ENCODE measurements at regions not wholly inside any gene's neighbourhood (a gene's known extent, or its start where the extent isn't known, plus 50 kb on each side); places are given as distances from the start of the nearest gene placed in this dataset.

GRCh38 chr12:19826980-19827550 lies 387.8 kb downstream of the AEBP2 start:
- DNase-seq (ENCODE audit: low read depth) (peak; percentile 5), FAIRE-seq (no peak)
- no peaks in the 10 kb centered on the region for H3K36me3 ChIP-seq (ENCODE audit: control insufficient read depth, insufficient read depth, low read length)
- H3K4me3 ChIP-seq (ENCODE audit: low read depth, low read length), result no peak overlapping the region
- H3K27me3 ChIP-seq (ENCODE audit: control insufficient read depth, insufficient read depth, low read length), result no peaks in the 10 kb centered on the region
- TF ChIP-seq CTCF (IDR thresholded peaks at IDR 0.05; ENCODE audit: insufficient read depth, low read length, severe bottlenecking), result no peak

- TF ChIP-seq CTCF (IDR thresholded peaks at IDR 0.05; ENCODE audit: insufficient read depth, low read length, severe bottlenecking), result no peak
- Histone ChIP-seq H3K27me3 (ENCODE audit: control insufficient read depth, insufficient read depth, low read length) (no peaks in the 10 kb centered on the region), H3K4me3 (ENCODE audit: low read depth, low read length) (no peak overlapping the region), H3K36me3 (ENCODE audit: control insufficient read depth, insufficient read depth, low read length) (no peaks in the 10 kb centered on the region)
- DNase-seq (ENCODE audit: low read depth), result no peak
- FAIRE-seq, result no peak
These were observed 390.0 kb downstream of the AEBP2 start for GRCh38 chr12:19829100-19829853.

GRCh38 chr12:19830446-19830845 lies 391.2 kb downstream of the AEBP2 start:
- FAIRE-seq, result no peak
- Histone ChIP-seq H3K36me3 (ENCODE audit: control insufficient read depth, insufficient read depth, low read length) (no peaks in the 10 kb centered on the region), H3K4me3 (ENCODE audit: low read depth, low read length) (no peak overlapping the region), H3K27me3 (ENCODE audit: control insufficient read depth, insufficient read depth, low read length) (no peaks in the 10 kb centered on the region)
- no peak for DNase-seq (ENCODE audit: low read depth)
- no peak for TF ChIP-seq CTCF (IDR thresholded peaks at IDR 0.05; ENCODE audit: insufficient read depth, low read length, severe bottlenecking)

- no peak for TF ChIP-seq CTCF (IDR thresholded peaks at IDR 0.05; ENCODE audit: insufficient read depth, low read length, severe bottlenecking)
- FAIRE-seq, result peak; percentile 23
- H3K4me3 ChIP-seq (ENCODE audit: low read depth, low read length), result no peak overlapping the region
- peak; percentile 6 for DNase-seq (ENCODE audit: low read depth)
- no peaks in the 10 kb centered on the region for H3K36me3 ChIP-seq (ENCODE audit: control insufficient read depth, insufficient read depth, low read length)
- no peaks in the 10 kb centered on the region for H3K27me3 ChIP-seq (ENCODE audit: control insufficient read depth, insufficient read depth, low read length)
These were observed 394.6 kb downstream of the AEBP2 start for GRCh38 chr12:19833775-19834501.

- no peaks in the 10 kb centered on the region for H3K36me3 ChIP-seq (ENCODE audit: control insufficient read depth, insufficient read depth, low read length)
- H3K4me3 ChIP-seq (ENCODE audit: low read depth, low read length), result no peak overlapping the region
- FAIRE-seq (no peak), DNase-seq (ENCODE audit: low read depth) (no peak)
- H3K27me3 ChIP-seq (ENCODE audit: control insufficient read depth, insufficient read depth, low read length), result no peaks in the 10 kb centered on the region
- no peak for TF ChIP-seq CTCF (IDR thresholded peaks at IDR 0.05; ENCODE audit: insufficient read depth, low read length, severe bottlenecking)
These were observed 395.3 kb downstream of the AEBP2 start for GRCh38 chr12:19834592-19834991.

Measured in bronchial epithelial cell (primary cell).